ENCODE measurements at regions not wholly inside any gene's neighbourhood (a gene's known extent, or its start where the extent isn't known, plus 50 kb on each side); places are given as distances from the start of the nearest gene placed in this dataset.

DNA sequence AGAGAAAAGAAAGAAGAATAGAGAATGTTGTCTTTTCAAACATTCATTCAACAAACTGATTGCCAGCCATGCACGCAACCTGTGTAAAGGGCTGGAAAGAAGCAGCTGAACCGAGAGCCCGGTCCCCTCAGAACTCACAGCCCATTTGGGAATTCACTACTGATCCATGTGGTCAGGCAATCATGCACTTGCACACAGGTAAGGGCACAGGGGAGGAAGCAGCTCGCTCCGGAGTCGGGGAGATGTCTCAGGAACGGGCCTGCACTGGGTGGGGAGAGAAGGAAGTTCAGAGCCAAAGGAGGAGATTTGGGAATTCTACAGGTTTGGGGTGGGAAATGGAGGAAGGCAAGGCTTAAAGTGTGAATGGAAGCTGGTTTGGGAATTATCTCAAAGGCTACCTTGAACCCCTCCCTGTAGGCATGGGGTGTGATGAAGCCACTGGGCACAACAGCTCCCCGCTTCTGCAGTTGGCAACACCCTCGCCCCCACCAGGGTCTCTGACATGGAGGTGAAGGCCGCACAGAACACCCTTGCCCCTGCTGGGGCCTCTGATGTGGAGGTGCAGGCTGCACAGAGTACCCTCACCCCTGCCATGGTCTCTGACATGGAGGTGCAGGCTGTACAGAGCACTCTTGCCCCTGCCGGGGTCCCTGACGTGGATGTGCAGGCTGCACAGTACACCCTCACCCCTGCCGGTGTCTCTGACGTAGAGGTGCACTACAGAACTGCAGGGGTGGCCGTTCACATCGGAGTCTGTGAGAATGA is 194.4 kb upstream of the RNF32 start:
- TF ChIP-seq CTCF (IDR thresholded peaks at IDR 0.05): no peak
- TF ChIP-seq POLR2A (IDR thresholded peaks at IDR 0.05): no peak

Data from thyroid gland (tissue), 4 donors.